SKM-1 treated with dmso at 0.1 percent for 144 hours (cell line): ENCODE measurements at regions not wholly inside any gene's neighbourhood (a gene's known extent, or its start where the extent isn't known, plus 50 kb on each side); places are given as distances from the start of the nearest gene placed in this dataset.
A peak's percentile ranks its signal among the peaks of the same experiment; 100 is the strongest.

Source experiments
- DNase-seq: peaks from one replicate; lab custom pipeline; 2025; ENCODE audit not compliant: unreplicated experiment; lab: John Stamatoyannopoulos, UW

DNA sequence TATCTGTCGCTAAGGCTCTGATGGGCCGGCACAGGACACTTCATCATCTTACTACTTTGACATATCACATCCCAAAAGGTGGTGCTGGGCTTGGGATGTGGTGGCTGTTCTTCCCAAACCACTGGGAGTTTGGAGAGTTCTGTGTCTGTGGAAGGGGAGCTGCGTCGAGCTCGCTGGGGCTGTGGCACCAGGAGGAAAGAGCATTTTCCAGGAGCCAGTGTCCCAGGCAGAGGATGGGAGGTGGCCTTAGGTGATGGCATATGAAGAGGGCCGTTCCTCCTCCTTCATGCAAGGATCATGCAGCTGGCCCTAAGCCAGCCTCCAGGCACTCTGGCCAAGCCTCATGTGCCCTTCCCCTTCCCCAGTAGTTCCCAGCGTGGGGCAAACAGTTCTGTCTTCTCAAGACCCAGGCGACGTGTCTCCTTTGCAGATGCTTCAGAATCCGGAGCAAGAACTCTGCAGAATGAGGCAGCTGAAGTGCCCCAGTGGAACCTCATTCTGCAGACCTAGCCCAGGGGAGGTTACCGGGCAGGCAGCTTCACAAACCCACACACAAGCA lies 89.4 kb upstream of the TNRC6C start:
- no peak for DNase-seq

DNA sequence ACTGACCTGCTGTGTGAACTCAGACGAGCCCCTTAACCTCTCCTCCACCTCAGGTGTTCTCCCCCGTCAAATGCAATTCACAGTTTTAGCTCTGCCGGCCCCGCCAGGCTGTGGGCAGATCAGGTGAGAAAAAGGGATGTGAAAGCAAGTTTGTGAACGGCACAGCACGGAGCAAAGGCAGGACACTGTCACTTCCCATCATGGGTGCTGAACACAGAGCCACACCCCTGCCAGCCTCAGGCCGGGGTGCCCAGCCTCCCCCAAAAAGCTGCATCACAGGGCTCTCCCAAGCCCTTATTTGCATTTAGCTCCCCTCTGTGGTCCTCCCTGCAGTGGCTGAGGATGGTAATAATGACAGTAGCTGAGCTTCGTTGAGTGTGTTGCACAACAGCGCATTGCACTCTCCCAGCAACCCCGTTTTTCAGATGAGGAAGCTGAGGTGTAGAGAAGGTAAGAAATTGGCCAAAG lies 88.8 kb upstream of the TNRC6C start:
- DNase-seq, result peak; percentile 78

DNA sequence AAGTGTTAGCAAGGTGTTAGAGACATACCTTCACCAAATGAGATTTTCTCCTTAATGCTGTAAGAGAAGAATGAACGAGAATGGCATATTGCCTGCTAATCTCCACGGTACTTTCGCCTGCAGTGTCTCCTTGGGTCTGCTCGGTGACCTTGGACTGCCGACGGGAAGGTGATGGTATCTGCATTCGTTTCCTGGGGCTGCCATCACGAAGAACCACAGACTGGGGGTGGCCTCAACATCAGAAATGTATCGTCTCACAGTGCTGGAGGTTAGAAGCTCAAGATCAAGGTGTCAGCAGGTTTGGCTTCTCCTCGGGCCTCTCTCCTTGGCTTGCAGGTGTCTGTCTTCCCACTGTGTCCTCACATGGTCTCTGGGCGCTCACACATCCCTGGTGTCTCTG lies 86.3 kb upstream of the TNRC6C start:
- no peak for DNase-seq

DNA sequence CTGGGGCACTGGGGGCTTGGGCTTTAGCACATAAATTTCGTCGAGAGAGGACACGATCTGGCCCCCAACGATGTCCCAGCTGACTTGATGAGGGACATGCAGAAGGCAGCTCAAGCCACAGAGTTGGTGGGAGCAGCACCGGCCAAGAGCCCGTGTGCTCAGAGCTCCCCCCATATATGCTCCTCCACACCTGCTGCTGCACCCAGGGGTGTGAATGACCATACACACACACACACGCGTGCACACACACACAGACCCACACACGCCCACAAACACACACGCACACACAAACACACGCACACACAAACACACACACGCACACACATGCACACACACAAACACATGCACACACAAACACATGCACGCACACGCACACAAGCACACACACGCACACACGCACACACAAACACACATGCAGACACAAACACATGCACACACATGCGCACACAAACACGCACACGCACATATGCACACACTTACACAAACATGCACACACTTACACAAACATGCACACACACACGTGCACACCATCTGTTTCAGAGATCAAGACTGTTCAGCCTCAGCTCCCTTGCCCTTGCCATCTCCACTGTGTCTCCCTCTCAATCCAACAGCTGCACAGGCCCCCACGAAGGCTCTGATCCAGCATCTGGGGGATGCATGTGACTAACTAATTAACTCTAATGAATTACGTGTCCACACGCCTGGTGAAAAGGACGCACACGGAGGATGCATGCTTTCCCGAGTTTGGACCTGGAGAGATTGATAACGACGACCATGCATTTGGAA lies 85.6 kb upstream of the TNRC6C start:
- DNase-seq, result no peak

DNA sequence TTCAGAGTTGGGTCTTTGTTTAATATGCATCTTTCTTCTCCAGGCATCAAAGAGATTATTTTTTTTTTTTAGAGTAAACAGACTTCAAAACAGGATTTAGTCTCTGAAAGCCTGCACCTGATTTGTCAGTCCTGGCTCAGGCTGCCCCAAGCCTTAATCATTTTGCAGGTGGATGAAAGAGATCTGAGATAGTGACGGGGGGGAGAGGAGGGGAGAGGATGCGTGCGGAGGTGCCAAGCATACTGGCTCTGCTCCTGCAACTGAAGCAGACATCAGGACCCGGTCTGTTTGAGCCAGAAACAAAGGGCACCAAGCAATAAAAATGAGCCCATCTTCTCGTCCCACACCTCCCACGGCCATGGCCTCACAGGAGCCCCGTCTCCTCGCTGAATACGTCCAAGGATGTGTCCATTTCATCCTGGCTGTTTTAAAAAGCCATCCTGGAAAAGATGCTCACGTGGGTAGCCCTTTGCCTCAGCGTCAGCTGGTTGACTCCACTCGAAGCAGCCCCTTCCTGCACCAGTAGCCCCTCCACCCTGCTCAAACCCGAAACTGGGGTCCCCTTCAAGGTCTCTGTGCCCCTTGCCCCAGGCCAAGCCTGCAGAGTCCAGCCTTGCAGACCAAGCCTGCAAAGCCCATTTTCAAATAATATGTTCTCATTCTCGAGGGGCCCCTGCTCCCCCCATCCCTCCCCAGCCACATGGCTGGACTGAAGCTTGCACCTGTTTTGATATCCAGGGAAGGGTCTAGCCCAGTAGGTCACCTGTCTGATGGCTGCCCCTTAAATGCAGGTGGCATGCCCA lies 84.8 kb upstream of the TNRC6C start:
- no peak for DNase-seq

DNA sequence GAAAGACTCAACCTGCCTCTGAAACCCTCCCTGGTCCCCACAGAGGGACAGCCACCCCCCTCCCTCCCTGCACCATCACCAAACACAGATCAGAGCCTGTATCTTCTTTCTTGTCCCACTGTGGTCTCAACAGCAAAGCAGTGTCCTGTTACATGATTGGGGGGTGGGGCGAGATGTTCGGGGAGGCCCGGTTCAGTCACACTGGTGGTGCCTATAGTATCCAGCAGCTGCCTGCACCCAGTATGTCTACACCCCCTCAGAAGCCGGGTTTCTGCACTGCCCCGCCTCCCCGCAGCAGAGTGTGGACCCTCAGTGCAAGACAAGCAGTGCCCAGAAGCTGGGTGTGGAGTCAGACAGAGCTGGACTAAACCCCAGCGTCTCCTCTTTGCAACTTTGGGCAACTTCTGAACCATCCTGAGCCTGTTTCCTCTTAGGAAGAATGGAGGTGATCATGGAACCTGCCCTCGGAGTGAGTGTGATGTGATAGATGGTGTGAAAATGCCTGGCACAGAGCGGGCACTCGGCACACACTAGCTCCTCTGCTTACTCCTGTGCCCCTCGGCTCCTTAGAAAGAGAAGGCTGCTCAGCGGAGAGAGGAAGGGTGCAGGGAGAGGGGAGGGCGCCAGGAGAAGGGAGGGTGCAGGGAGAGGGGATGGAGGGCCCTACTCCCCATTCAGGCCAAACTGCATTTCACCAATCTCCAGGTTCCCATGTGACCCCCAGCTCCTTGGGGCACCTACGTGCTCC lies 84.0 kb upstream of the TNRC6C start:
- no peak for DNase-seq

DNA sequence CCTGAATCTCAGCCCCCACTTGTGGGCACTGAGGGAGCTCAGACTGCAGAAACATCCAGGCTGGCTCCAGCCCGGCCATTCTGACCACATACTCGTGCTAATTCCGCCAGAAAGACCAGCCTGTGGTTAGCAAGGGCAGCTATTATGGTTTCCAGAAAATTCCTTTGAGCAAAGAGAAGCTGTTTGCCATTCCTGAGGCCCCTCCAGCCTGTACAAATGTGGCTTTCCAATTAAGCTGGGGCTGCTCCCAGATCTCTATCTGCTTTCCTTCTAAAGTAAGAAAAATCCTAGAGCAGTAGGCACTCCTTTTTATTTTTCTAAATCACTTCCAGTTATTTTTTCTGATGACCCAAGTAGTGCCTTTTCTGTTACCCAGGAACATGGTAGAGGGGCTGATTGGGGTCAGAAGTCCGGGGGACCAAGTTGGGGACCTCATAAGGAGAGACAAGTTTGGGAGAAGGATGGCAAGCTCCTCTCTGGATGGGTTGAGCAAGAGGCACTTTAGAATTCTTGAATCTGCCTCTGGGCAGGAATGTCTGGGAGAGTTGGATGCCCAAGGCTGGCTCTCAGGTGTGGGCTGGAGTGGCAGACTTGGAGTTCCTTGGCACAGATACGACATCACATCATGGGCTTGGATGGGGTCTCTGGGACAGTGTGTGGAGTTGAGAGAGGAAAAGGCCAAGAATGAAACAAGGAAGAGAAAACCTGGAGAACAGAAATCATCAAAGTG lies 83.3 kb upstream of the TNRC6C start:
- no peak for DNase-seq

DNA sequence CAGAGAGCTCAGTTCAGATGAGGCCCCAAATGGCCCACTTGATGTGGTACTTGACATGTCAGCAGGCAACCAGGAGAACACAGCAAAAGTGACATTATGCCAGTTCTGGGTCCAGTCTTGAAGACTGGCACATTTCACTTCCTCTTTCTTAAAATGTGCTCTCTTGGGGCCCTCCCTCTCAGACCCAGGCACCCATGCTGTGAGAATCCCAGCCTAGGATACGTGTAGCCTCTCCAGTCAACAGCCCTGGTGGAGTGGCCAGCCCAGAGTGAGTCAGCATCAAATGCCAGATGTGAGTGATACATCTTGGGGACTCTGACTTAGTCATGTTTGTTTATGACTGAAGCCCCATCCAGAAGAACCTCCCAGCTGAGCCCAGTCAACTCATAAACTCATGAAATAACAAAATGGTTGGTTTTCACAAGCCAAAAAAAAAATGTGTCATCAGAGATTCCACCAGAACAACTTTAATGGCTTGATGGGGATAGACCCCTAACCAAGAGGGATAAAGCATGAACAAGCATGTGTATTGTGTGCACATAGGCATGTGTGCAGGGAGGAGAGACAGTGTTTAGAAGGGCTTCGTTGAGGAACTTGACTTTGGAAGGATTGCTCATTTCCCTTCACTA lies 82.5 kb upstream of the TNRC6C start:
- no peak for DNase-seq

DNA sequence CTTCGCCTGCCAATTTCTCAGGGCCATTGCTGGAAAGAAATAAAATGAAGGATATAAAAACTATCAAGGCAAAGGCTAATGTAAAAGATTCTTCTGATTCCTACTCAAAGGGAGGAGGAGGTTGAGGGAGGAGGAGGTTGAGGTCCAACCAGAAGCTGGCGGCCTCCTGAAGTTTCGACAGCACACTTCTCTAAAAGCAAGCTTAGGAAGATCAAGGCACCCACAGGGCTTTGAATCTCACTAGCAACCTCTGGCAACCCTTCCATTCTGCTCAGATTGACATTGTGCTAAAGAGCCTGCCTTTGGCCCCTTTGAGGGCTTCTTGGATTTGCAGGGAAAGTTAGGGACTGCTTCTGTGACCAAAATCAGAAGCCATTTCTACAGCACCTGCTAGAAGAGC lies 81.5 kb upstream of the TNRC6C start:
- DNase-seq, result peak; percentile 31

DNA sequence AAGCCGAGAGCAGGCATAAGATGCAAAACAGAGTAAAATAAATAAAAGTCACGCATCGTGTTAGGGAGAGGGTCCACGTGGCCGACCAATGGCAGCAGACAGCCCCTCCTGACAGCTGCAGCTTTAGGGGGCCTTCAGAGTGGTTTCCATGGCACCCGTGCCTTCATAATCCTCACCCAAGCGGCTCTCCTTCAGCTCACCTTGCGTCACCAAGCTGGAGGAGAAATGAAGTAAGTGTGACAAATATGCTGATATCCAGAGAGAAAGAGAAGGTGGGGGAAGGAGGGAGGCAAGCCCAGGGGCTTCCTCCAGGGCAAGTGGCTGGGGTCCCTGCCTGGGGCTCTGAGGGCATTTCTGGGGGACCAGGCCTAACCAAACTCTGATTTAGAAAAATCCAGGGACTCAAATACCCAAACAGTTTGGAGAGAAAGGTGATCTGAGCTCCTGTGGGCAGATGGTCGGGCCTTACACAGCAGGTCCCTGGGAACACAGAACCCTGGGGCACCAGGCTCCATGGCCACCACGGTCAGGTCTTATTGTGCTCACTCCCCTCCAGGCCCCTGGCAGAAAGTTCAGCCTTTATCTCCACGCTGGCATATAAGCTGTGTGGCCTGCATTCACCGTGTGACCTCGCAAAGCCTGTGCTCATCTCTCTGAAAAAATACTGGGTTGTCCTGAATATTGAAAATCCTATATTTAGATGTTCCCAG lies 80.7 kb upstream of the TNRC6C start:
- DNase-seq, result no peak

DNA sequence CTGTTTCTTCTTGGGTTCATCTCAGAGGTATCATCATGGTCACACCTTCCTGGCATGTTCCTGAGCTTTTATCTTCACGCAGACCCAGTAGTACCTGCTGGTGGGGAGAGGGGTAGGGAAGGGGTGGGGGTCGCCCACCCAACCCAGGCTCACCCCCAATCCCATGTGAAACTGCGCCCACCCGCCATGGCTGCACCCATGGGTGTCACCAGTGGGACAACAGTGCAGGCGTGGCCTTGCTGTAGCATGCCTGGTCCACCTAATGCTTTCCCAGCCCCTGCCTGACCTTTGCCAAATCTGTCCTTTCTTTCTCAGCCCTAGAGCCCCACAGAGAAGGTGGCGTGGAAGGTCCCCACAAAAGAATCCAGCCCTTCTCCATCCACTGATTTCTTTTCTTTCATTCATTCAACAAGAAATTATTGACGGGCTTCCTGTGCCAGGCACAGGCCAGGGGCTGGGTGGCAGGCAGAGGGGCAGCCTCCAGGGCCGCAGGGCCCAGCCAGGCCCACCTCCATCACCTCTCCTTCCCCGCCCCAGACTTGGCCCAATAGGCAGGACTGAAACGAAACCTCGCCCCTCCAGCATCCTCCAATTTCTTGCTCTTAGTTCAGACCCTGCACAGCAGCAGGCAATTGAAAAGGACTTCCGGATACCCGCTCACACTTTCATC lies 79.1 kb upstream of the TNRC6C start:
- no peak for DNase-seq

DNA sequence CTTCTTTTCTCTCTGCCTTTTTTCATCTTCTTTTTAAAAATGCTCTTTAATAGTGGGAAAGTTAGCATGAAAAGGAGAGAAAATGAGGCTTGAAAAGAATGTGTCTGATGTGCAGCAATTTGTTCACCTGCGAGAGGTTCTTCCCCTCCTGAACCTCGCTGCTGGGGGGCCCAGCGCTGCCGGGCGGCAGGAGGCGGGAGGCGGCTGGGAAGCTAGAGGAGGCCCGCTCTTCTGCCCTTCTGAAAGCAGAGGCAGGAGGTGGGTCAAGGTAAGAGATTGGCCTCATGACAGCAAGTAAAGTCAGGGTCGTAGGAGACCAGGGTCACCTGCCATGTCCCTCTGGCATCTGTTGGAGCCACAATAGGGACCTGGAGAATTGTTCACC lies 78.6 kb upstream of the TNRC6C start:
- no peak for DNase-seq

DNA sequence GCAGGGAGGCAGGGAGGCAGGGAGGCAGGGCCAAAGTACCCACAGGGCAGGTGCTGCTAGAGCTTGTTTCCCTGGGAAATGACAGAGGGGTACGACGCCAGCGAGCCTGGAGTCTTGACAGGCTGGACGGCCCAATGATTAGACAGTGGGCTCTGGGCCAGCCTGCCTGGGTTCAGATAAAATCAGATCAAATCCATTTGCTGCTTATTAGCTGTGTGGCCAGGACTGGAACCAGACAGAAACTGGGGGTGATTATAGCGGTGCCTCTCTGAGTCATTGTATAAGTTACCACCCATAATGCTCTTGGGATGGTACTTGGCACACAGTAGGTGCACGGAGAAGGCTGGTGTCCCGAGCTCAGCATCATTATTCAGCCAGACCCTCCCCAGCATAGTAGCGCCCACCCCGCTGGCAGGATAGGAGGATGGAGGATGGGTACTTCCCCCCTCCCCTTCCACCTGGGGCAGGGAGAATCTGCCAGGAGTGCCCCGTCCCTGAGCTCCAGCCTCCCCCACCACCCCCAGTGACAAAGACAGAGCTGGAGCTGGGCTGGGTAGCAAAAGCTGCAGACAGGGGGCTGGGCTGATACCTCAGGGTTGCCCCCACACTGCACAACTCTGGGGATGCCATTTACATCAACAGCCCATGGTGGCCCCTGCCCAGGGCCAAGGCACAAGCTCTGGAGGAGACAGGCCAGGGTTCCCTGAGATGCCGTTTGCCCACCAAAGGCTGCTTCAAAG lies 77.6 kb upstream of the TNRC6C start:
- DNase-seq, result no peak

DNA sequence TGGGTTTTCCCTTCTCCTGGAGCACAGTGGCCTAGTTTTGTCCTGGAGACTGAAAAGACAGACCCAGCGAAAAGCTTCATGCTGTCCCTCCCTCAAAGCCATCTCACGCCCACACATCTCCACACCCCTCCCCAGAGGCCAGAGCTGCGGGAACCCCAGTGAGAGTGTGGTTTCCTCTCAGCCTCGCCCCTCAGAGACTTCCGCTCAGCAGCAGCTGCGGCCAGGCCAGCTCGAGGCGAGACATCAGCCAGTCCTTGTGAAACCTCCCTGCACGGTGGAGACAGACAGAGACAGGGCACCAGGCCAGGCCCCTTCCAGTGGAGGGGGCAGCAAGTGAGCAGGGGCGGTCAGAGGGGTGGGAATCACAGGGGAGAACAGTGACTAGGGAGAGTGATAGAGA lies 77.0 kb upstream of the TNRC6C start:
- peak; percentile 89 for DNase-seq

DNA sequence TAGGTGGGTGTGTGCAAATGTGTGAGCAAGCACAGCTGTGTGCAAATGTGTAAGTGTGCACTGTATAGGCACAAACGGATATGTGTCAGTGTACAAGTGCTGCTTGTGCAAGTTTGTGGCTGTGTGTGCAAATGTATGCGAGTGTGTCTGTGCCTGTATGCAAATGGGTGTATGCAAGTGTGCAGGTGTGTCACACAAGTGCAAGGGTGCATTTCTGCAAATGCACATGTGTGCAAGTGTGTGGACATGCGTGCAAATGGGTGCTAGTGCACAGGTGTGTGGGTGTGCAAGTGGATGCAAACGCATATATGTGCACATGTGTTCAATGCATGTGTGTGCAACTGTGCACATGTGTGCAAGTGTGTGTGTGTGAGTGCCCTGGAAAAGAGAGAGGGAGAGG lies 76.5 kb upstream of the TNRC6C start:
- DNase-seq, result no peak

DNA sequence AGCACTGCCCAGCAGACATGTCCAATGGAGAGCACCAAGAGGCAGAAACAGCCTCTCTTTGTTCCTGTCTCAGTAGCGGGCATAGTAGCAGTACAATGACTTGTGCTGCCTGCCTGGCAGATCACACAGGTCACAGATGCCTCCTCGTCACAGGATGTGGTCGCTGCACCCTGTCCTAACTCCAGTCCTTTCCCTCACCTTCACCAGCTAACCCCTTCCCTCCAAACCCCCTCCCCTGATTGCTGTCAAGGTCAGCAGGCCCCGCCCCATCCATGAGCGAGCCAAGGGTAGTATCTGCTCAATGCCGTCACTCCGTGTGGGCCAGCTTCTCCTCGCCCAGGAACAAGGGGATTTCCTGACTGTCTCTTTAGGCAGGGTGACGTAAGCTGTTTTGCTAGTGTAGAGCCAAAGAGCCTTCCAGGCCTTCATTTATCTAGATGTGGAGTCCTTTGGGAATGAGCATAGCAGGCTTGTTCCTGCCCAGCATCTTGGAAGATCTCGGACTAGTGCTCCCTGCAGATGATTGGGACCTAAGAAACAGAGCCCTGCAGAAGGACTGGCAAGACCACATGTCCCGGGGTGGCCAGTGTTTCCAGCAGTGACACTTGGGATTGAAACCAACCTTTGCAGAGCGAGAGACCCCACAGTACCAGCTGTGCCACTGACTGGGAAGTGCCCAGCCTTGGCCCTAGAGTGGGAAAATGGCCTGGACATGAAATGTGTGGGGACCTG lies 75.9 kb upstream of the TNRC6C start:
- no peak for DNase-seq

DNA sequence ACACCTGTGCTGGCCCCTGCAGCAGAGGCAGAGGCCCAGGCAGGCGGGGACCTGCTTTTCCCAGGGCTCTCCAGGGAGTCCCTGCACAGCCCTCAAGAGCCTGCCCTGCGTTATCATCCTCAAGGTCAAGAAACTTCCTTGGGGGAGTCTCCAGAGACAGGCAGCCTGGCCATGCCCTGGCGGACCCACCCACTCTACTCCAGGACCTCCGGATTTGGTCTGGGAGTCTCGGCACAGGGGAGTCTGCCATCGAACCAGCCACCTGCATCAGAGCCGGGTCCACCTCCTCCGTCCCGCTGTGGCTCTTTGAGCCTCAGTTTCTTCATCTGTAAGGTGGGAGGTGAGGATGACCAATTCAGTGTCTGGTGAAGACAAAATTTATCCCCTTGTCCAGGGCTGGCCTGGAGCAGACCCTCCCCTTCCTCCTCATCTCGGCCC lies 75.3 kb upstream of the TNRC6C start:
- no peak for DNase-seq

DNA sequence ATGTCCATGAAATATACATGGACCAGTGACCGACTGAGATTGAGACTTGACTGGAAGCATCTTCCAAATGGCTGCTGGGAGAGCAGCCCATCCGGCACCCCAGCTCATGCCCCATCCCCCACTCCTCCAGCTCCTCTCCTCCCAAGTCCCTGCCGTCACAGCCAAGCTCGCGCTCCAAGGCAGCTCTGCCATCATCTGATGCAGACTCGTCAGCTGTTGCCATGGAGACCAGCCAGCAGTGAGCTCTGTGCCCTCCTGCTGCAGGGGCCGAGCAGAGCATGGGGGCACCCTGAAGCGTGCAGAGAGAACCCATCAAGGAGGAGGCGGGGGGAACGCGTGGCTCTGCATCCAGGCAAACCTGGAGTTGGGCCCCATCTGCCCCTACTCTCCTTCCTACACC lies 74.5 kb upstream of the TNRC6C start:
- DNase-seq, result no peak
